ENCODE measurements at regions not wholly inside any gene's neighbourhood (a gene's known extent, or its start where the extent isn't known, plus 50 kb on each side); places are given as distances from the start of the nearest gene placed in this dataset.

DNA sequence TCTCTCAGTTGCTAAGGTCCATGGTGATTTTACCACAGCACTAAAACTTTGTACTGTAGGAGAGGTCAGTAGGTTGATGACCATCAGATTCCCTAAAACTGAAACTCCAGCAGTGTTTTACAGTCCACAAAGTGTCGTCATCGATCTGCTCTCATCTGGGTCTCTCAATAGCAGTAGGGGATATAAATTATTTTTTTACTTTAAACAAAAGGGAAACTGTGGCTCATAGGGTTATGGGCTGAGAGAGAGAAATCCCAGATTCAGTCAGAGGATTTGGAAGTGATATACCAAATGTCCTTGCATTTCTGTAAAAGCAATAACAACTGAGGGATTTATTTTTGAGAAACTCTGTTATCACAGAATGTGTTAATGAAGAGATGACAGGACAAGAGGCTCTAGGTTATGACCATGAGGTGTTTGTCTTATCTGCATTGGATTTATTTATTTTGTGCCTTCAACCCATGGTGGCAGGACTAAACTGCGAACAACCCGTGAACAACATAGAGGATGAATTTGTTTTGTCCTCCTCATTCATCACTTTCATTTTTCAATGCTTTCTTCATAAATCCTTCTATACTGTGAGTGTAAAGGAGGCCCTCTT, 869.7 kb downstream of the OTOL1 start:
- no peak overlapping the region for H3K9ac ChIP-seq (ENCODE audit: insufficient read depth, low read depth, low read length)
- FAIRE-seq (no peak), ATAC-seq (no peak), DNase-seq (ENCODE audit: low spot score) (no peak)
- H2AFZ ChIP-seq (ENCODE audit: low read length) = no peak overlapping the region
- H3K9me3 ChIP-seq (ENCODE audit: low read length) = no peaks in the 10 kb centered on the region
- no peaks in the 10 kb centered on the region for H3K27me3 ChIP-seq (ENCODE audit: control insufficient read depth in 1 of 2, insufficient read depth in 2 of 2, low read length in 2 of 2)
- no peaks in the 10 kb centered on the region for H3K36me3 ChIP-seq (replicated peaks in 1 of 2; ENCODE audit: control insufficient read depth in 1 of 2, insufficient read depth in 2 of 2, low read length in 2 of 2)
- in situ Hi-C loops (cut with HindIII; ENCODE audit: extremely low pct_ligation_motif_present, low pct_unique_long_range_greater_than_20kb) (no loop called here), intact Hi-C loops (cut with micrococcal nuclease; ENCODE audit: unreplicated experiment) (no loop called here)
- no peaks in the 10 kb centered on the region for H3K79me2 ChIP-seq (ENCODE audit: insufficient read depth, low read length)
- TF ChIP-seq ZNF331 (CRISPR knock-in tag; IDR thresholded peaks at IDR 0.05) (no peak), CENPX (CRISPR knock-in tag; IDR thresholded peaks at IDR 0.05) (no peak), ZNF253 (CRISPR knock-in tag; IDR thresholded peaks at IDR 0.05; ENCODE audit: borderline replicate concordance) (no peak), BCL3 (CRISPR knock-in tag; IDR thresholded peaks at IDR 0.05) (no peak), TRAFD1 (CRISPR knock-in tag; IDR thresholded peaks at IDR 0.05; ENCODE audit: borderline replicate concordance) (no peak), MIER2 (CRISPR knock-in tag; IDR thresholded peaks at IDR 0.05) (no peak), PAF1 (CRISPR knock-in tag; IDR thresholded peaks at IDR 0.05) (no peak)
- TF ChIP-seq, protein P1, sequence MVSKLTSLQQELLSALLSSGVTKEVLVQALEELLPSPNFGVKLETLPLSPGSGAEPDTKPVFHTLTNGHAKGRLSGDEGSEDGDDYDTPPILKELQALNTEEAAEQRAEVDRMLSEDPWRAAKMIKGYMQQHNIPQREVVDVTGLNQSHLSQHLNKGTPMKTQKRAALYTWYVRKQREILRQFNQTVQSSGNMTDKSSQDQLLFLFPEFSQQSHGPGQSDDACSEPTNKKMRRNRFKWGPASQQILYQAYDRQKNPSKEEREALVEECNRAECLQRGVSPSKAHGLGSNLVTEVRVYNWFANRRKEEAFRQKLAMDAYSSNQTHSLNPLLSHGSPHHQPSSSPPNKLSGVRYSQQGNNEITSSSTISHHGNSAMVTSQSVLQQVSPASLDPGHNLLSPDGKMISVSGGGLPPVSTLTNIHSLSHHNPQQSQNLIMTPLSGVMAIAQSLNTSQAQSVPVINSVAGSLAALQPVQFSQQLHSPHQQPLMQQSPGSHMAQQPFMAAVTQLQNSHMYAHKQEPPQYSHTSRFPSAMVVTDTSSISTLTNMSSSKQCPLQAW (CRISPR knock-in tag; IDR thresholded peaks at IDR 0.05) = no peak
- ChIA-PET CTCF (ENCODE audit: low intra/inter-chr PET ratio, low total read pairs) (no interaction called here), POLR2A (no interaction called here)
- H3K4me1 ChIP-seq (ENCODE audit: insufficient read depth, low read length) = no peaks in the 10 kb centered on the region
- no peak overlapping the region for H3K4me2 ChIP-seq (ENCODE audit: low read depth, low read length)
- no peak overlapping the region for H3K4me3 ChIP-seq (replicated peaks in 1 of 3; ENCODE audit: insufficient read depth in 1 of 3, low read depth in 2 of 3, low read length in 3 of 3)
- H4K20me1 ChIP-seq (ENCODE audit: insufficient read depth, low read length) = no peaks in the 10 kb centered on the region
- no peak overlapping the region for H3K27ac ChIP-seq (ENCODE audit: extremely low read length, insufficient read depth, low read length)
- 30% methylated on average over 4 of the region's 4 CpGs for WGBS (ENCODE audit: low lambda C conversion rate)
- no TSS peak for BruUV-seq (replicated peaks)

All from HepG2 (cell line).